ENCODE measurements at regions not wholly inside any gene's neighbourhood (a gene's known extent, or its start where the extent isn't known, plus 50 kb on each side); places are given as distances from the start of the nearest gene placed in this dataset.
"Not testable (repeated sequence)": the region's sequence is repeated elsewhere in the genome, so short reads cannot be mapped to it uniquely, and the experiment has no call there.

- DNase-seq (ENCODE audit: low spot score): no peak
Measured at GRCh38 chr2:7683196-7683595, 766.0 kb downstream of the RNF144A start.

GRCh38 chr2:7683708-7684107 is 766.5 kb downstream of the RNF144A start:
- DNase-seq (ENCODE audit: low spot score): no peak

GRCh38 chr2:7685342-7686015 is 768.3 kb downstream of the RNF144A start:
- DNase-seq (ENCODE audit: low spot score): no peak

- no peak for DNase-seq (ENCODE audit: low spot score)
Measured at GRCh38 chr2:7686016-7686385, 768.8 kb downstream of the RNF144A start.

GRCh38 chr2:7691961-7692656 is 774.9 kb downstream of the RNF144A start:
- DNase-seq (ENCODE audit: low spot score): no peak

GRCh38 chr2:7692657-7693161 is 775.5 kb downstream of the RNF144A start:
- DNase-seq (ENCODE audit: low spot score): no peak

- DNase-seq (ENCODE audit: low spot score): no peak
Measured at GRCh38 chr2:7693246-7694075, 776.2 kb downstream of the RNF144A start.

GRCh38 chr2:7694076-7694985 is 777.1 kb downstream of the RNF144A start:
- no peak for DNase-seq (ENCODE audit: low spot score)

GRCh38 chr2:7696556-7696955 is 779.3 kb downstream of the RNF144A start:
- not testable (repeated sequence) for DNase-seq (ENCODE audit: low spot score)

GRCh38 chr2:7697052-7697451 is 779.8 kb downstream of the RNF144A start:
- DNase-seq (ENCODE audit: low spot score): no peak

GRCh38 chr2:7701791-7702190 is 784.6 kb downstream of the RNF144A start:
- no peak for DNase-seq (ENCODE audit: low spot score)

GRCh38 chr2:7703048-7703447 is 785.8 kb downstream of the RNF144A start:
- DNase-seq (ENCODE audit: low spot score): no peak

- no peak for DNase-seq (ENCODE audit: low spot score)
Measured at GRCh38 chr2:7703543-7704144, 786.4 kb downstream of the RNF144A start.

GRCh38 chr2:7704296-7704865 is 787.2 kb downstream of the RNF144A start:
- DNase-seq (ENCODE audit: low spot score): no peak

- no peak for DNase-seq (ENCODE audit: low spot score)
Measured at GRCh38 chr2:7706791-7707190, 789.6 kb downstream of the RNF144A start.

- no peak for DNase-seq (ENCODE audit: low spot score)
Measured at GRCh38 chr2:7707723-7708122, 790.5 kb downstream of the RNF144A start.

- no peak for DNase-seq (ENCODE audit: low spot score)
Measured at GRCh38 chr2:7709907-7710306, 792.7 kb downstream of the RNF144A start.

GRCh38 chr2:7711167-7711566 is 794.0 kb downstream of the RNF144A start:
- no peak for DNase-seq (ENCODE audit: low spot score)

GRCh38 chr2:7719876-7720275 is 802.7 kb downstream of the RNF144A start:
- no peak for DNase-seq (ENCODE audit: low spot score)

- DNase-seq (ENCODE audit: low spot score): no peak
Measured at GRCh38 chr2:7721413-7721995, 804.3 kb downstream of the RNF144A start.

Data from HuH-7.5 (cell line).